ENCODE measurements at regions not wholly inside any gene's neighbourhood (a gene's known extent, or its start where the extent isn't known, plus 50 kb on each side); places are given as distances from the start of the nearest gene placed in this dataset.

DNA sequence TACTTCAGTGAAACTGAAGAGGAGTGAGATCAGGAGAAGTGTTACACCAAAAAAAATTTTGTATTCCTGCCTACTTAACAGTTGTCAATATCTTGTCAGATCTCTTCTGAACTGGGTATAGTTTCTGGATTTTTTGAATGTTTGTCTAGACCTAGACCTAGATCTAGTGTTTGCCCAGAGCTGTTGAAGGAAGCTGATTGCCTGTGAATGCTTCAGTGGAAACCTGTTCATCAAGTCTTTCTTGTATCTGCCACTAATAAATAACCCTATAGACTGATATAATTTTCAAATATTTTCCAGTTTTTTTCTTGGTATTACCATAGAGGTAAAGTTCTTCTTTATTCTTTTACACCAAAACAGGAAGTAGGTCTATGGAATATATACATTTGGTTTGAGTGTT lies 781.5 kb upstream of the FBXO33 start:
- H3K14ac ChIP-seq (ENCODE audit: insufficient read depth, low read length): no peak overlapping the region
- H3K9ac ChIP-seq (ENCODE audit: extremely low read depth, insufficient read length, low read length): no peak overlapping the region
- H2AFZ ChIP-seq (ENCODE audit: low read length): no peak overlapping the region
- no peak overlapping the region for H3K56ac ChIP-seq (ENCODE audit: insufficient read length, low read depth, low read length)
- H3T11ph ChIP-seq (ENCODE audit: low read length): no peak overlapping the region
- H4K8ac ChIP-seq (replicated peaks; ENCODE audit: insufficient read length, low read depth, low read length): no peak overlapping the region
- no peak overlapping the region for H2BK15ac ChIP-seq (ENCODE audit: low read depth, low read length)
- H3K27me3 ChIP-seq (ENCODE audit: insufficient read depth, low read length): no peaks in the 10 kb centered on the region
- no peak overlapping the region for H3K4ac ChIP-seq (ENCODE audit: low read depth, low read length)
- TF ChIP-seq, protein P1, sequence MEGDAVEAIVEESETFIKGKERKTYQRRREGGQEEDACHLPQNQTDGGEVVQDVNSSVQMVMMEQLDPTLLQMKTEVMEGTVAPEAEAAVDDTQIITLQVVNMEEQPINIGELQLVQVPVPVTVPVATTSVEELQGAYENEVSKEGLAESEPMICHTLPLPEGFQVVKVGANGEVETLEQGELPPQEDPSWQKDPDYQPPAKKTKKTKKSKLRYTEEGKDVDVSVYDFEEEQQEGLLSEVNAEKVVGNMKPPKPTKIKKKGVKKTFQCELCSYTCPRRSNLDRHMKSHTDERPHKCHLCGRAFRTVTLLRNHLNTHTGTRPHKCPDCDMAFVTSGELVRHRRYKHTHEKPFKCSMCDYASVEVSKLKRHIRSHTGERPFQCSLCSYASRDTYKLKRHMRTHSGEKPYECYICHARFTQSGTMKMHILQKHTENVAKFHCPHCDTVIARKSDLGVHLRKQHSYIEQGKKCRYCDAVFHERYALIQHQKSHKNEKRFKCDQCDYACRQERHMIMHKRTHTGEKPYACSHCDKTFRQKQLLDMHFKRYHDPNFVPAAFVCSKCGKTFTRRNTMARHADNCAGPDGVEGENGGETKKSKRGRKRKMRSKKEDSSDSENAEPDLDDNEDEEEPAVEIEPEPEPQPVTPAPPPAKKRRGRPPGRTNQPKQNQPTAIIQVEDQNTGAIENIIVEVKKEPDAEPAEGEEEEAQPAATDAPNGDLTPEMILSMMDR (conservative IDR thresholded peaks at IDR 0.05): no peak
- no peaks in the 10 kb centered on the region for H4K20me1 ChIP-seq (ENCODE audit: control insufficient read depth, insufficient read depth, insufficient read length)
- no peaks in the 10 kb centered on the region for H3K4me1 ChIP-seq (ENCODE audit: insufficient read depth, low read length)
- Mint-ChIP-seq H3K4me3 (no peak overlapping the region), H3K9me3 (peaks cover 3 to 10% of the 10 kb centered on the region in 2 experiments; a peak in 4 of 5 replicates), H3K36me3 (ENCODE audit: insufficient read depth in 1 of 3, low read depth in 3 of 3) (peaks cover 0 to 6% (median 0%) of the 10 kb centered on the region in 3 experiments; a peak in 1 of 7 replicates), H3K4me1 (no peaks in the 10 kb centered on the region), H3K27me3 (ENCODE audit: low read depth) (no peaks in the 10 kb centered on the region), H3K27ac (no peak overlapping the region)
- no peaks in the 10 kb centered on the region for H3K9me3 ChIP-seq (ENCODE audit: control insufficient read depth, low read depth, low read length)
- H3K4me2 ChIP-seq (ENCODE audit: insufficient read depth, insufficient read length, low read length): no peak overlapping the region
- H3K79me1 ChIP-seq (ENCODE audit: insufficient read depth, low read depth, low read length, poor library complexity, severe bottlenecking): no peaks in the 10 kb centered on the region
- H3K23me2 ChIP-seq (ENCODE audit: insufficient read length, low read depth, low read length, poor library complexity, severe bottlenecking): no peaks in the 10 kb centered on the region
- H4K91ac ChIP-seq (ENCODE audit: insufficient read length, low read depth, low read length): no peak overlapping the region
- H2AK5ac ChIP-seq (ENCODE audit: insufficient read length, low read length): no peak overlapping the region
- no peak overlapping the region for H3K18ac ChIP-seq (ENCODE audit: insufficient read length, low read depth, low read length)
- H2BK120ac ChIP-seq (ENCODE audit: low read depth, low read length, poor library complexity, severe bottlenecking): no peak overlapping the region
- H3K27ac ChIP-seq (ENCODE audit: insufficient read length, low read depth, low read length): no peak overlapping the region
- no peak overlapping the region for H2BK12ac ChIP-seq (ENCODE audit: insufficient read length, low read depth, low read length)
- no peak overlapping the region for H2BK5ac ChIP-seq (ENCODE audit: insufficient read length, low read length)
- no peak overlapping the region for H3K23ac ChIP-seq (ENCODE audit: insufficient read length, low read depth, low read length)
- no peaks in the 10 kb centered on the region for H3K79me2 ChIP-seq (ENCODE audit: insufficient read depth, low read length)
- no peak overlapping the region for H2BK20ac ChIP-seq (ENCODE audit: low read depth, low read length, poor library complexity, severe bottlenecking)
- no peak overlapping the region for H4K5ac ChIP-seq (ENCODE audit: insufficient read length, low read depth, low read length)
- no peak for DNase-seq
